A549 (cell line): ENCODE measurements at regions not wholly inside any gene's neighbourhood (a gene's known extent, or its start where the extent isn't known, plus 50 kb on each side); places are given as distances from the start of the nearest gene placed in this dataset.

Experiments
- ATAC-seq, 2 experiments: fragments of 200-7000 bp in 1 of 2; fragments of >200 bp in 1 of 2; cut with Nextera tagmentation in 1 of 2; cut with Tn5 transposase in 1 of 2; 3 replicates each; pipeline versions ENCODE4 v1.8.0 to v1.9.1; 2018 to 2020; ENCODE audit warnings: mild to moderate bottlenecking in 1 of 2, moderate library complexity in 1 of 2
- CTCF ChIA-PET: fragments of 300-600 bp; sonication (Branson Sonifier 250); formaldehyde crosslinking; extraction: SDS; loops from one replicate; lab custom pipeline; 2021; ENCODE audit warnings: antibody characterized with exemption, inconsistent platforms; lab: Yijun Ruan, JAX
- POLR2A ChIA-PET: fragments of 350-600 bp; formaldehyde crosslinking; extraction: SDS; loops from one replicate; lab custom pipeline; 2021; ENCODE audit warnings: antibody characterized with exemption, inconsistent platforms; lab: Yijun Ruan, JAX
- DNase-seq, 2 experiments: peaks; one replicate each; pipeline versions ENCODE4 v3.0.0 to v3.0.0-alpha.2; 2011 to 2016; ENCODE audit warnings: low read depth in 1 of 2, low spot score in 1 of 2
- FAIRE-seq: peaks from 2 replicates; lab custom pipeline; 2011; peaks lifted over from hg19 to GRCh38; lab: Jason Lieb, UNC
- H3K27ac ChIP-seq, 2 experiments: fragments of >200 bp; sonication (Bioruptor Twin); formaldehyde crosslinking; 3 replicates each; pipeline ENCODE4 v1.5.1; 2016 to 2017
- H3K4me1 ChIP-seq: fragments of >200 bp; sonication (Bioruptor Twin); formaldehyde crosslinking; 3 replicates; pipeline ENCODE4 v1.6.1; 2016
- H3K4me2 ChIP-seq: fragments of >200 bp; sonication (Bioruptor Twin); formaldehyde crosslinking; 3 replicates; pipeline ENCODE4 v1.6.1; 2016
- H3K4me3 ChIP-seq: fragments of >200 bp; sonication (Bioruptor Twin); formaldehyde crosslinking; 3 replicates; pipeline ENCODE4 v1.5.1; 2016
- H3K9me3 ChIP-seq: fragments of >200 bp; sonication (Bioruptor Twin); formaldehyde crosslinking; 3 replicates; pipeline ENCODE4 v1.6.1; 2016
- CBX2 ChIP-seq: fragments of 200-600 bp; sonication (generic); IDR thresholded peaks from 2 replicates; pipeline ENCODE4 v1.6.1; 2016; ENCODE audit warnings: low read depth, mild to moderate bottlenecking, borderline replicate concordance
- CEBPB ChIP-seq, 2 experiments: fragments of >200 bp in 1 of 2; sonication (Bioruptor Twin) in 1 of 2; formaldehyde crosslinking in 1 of 2; IDR thresholded peaks; 2 replicates each; pipeline ENCODE4 v1.6.1; 2012 to 2016
- EP300 ChIP-seq, 2 experiments: fragments of >200 bp; sonication (Bioruptor Twin); formaldehyde crosslinking; IDR thresholded peaks; 2 replicates in 1 of 2; 3 replicates in 1 of 2; pipeline ENCODE4 v1.6.1; 2016 to 2017
- ESRRA ChIP-seq: fragments of 150-350 bp; IDR thresholded peaks from 2 replicates; pipeline ENCODE4 v1.6.1; 2014; ENCODE audit warnings: mild to moderate bottlenecking, low read length, borderline replicate concordance
- FOSB ChIP-seq: fragments of 250-450 bp; sonication (Bioruptor Pico); IDR thresholded peaks from 2 replicates; pipeline ENCODE4 v1.5.0; 2020; ENCODE audit warnings: mild to moderate bottlenecking, moderate library complexity
- FOSL2 ChIP-seq, 2 experiments: fragments of 450-650 bp in 1 of 2; fragments of >200 bp in 1 of 2; sonication (Bioruptor Twin) in 1 of 2; formaldehyde crosslinking; IDR thresholded peaks; 2 replicates each; pipeline versions ENCODE4 v1.5.0 to v1.6.1; 2016 to 2020; ENCODE audit warnings: mild to moderate bottlenecking in 1 of 2, moderate library complexity in 1 of 2
- HEYL ChIP-seq: fragments of 250-450 bp; sonication (Bioruptor Pico); IDR thresholded peaks from 2 replicates; pipeline ENCODE4 v1.8.0; 2021; ENCODE audit warnings: mild to moderate bottlenecking, moderate library complexity
- HOXA7 ChIP-seq: fragments of 250-450 bp; sonication (Bioruptor Pico); IDR thresholded peaks from 2 replicates; pipeline ENCODE4 v1.5.0; 2020; ENCODE audit warnings: mild to moderate bottlenecking, moderate library complexity
- JUNB ChIP-seq: fragments of >200 bp; sonication (Bioruptor Twin); formaldehyde crosslinking; IDR thresholded peaks from 2 replicates; pipeline ENCODE4 v1.6.1; 2016
- KDM1A ChIP-seq: fragments of 200-600 bp; sonication (generic); IDR thresholded peaks from 2 replicates; pipeline ENCODE4 v1.6.1; 2016; ENCODE audit warnings: low read depth, mild to moderate bottlenecking
- KDM5A ChIP-seq: fragments of 200-600 bp; sonication (generic); IDR thresholded peaks from 2 replicates; pipeline ENCODE4 v1.6.1; 2016; ENCODE audit warnings: antibody characterized with exemption, mild to moderate bottlenecking
- POLR2AphosphoS2 ChIP-seq: conservative IDR thresholded peaks from 2 replicates; pipeline ENCODE4 v1.6.1; 2012; ENCODE audit warnings: low read length, improper control_type of control experiment, inconsistent platforms
- SREBF2 ChIP-seq: fragments of 450-650 bp; IDR thresholded peaks from 2 replicates; pipeline ENCODE4 v1.6.1; 2014; ENCODE audit warnings: mild to moderate bottlenecking, moderate library complexity
- ZFP36 ChIP-seq: fragments of 450-650 bp; IDR thresholded peaks from 2 replicates; pipeline ENCODE4 v1.6.1; 2014; ENCODE audit warnings: borderline replicate concordance; ENCODE audit not compliant: partially characterized antibody
- WGBS: methylation state at CpG from one replicate; pipeline ENCODE4 v1.1.6; 2017; ENCODE audit errors: missing lambda C conversion rate; 5-methylcytosine and 5-hydroxymethylcytosine counted together
- TF ChIP-seq, protein P1 (sequence below): fragments of >200 bp; sonication (Bioruptor Twin); formaldehyde crosslinking; IDR thresholded peaks from 2 replicates; pipeline ENCODE4 v1.6.1; 2016
- TF ChIP-seq, protein P2 (sequence below): fragments of 450-650 bp; IDR thresholded peaks from 2 replicates; pipeline ENCODE4 v1.6.1; 2014; ENCODE audit warnings: antibody characterized with exemption
- TF ChIP-seq, protein P3 (sequence below): IDR thresholded peaks from 2 replicates; pipeline ENCODE4 v1.6.1; 2012
- TF ChIP-seq, protein P4 (sequence below): fragments of 200-600 bp; sonication (generic); IDR thresholded peaks from 2 replicates; pipeline ENCODE4 v1.6.1; 2016; ENCODE audit warnings: antibody characterized with exemption, mild to moderate bottlenecking, moderate library complexity
- TF ChIP-seq, protein P5 (sequence below): fragments of >200 bp; sonication (Bioruptor Twin); formaldehyde crosslinking; IDR thresholded peaks from 3 replicates; pipeline ENCODE4 v1.6.1; 2016
- TF ChIP-seq, protein P6 (sequence below): fragments of 250-450 bp; sonication (Bioruptor Pico); IDR thresholded peaks from 2 replicates; pipeline ENCODE4 v1.5.0; 2021; ENCODE audit warnings: mild to moderate bottlenecking, moderate library complexity, borderline replicate concordance

DNA sequence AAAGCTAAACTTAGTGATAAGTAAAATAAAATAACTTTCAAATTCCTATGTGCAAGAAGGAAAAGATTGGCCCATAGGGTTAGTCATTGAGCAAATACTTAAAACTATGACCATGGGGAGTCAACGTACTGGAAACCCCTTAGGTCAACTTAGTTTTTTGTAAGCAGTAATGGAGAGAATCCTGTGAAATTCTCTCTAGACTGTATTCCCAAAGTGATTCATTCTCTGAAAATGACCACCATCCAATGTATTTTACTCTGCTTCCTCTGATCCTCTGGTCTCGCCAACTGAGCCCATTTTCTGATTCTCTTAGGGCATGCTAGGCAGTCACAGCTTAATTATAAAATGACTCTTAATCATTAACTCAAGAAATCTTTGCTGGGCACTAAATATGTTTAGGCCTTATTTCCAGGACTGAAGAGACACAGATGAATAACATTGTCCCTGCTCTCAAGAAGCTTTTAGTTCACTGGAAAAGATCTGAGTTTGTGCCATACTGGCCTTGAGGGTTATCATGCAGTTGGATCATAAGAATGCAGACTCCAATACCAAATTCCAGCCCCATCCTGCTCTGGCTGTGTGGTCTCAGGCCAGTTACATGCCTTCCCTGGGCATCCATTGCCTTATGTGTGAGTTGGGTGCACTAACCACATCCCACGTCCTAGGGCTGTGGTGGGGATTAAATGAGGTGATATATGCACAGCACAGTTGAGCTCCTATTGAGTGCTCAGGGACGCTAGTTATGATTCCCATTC is 732.4 kb downstream of the AACS start:
- no peak overlapping the region for H3K4me3 ChIP-seq
- H3K4me1 ChIP-seq = no peaks in the 10 kb centered on the region
- ChIA-PET CTCF (no interaction called here), POLR2A (no interaction called here)
- no peaks in the 10 kb centered on the region for H3K9me3 ChIP-seq
- TF ChIP-seq HEYL (CRISPR knock-in tag) (no peak), FOSL2 (IDR thresholded peaks at IDR 0.05) (no peak), FOSL2 (CRISPR knock-in tag; IDR thresholded peaks at IDR 0.05) (0 out of 2 replicates have a peak, but pooled peaks have one; percentile 11), JUNB (no peak), FOSB (no peak), KDM5A (no peak)
- TF ChIP-seq, protein P1, sequence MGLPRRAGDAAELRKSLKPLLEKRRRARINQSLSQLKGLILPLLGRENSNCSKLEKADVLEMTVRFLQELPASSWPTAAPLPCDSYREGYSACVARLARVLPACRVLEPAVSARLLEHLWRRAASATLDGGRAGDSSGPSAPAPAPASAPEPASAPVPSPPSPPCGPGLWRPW = no peak
- TF ChIP-seq, protein P2, sequence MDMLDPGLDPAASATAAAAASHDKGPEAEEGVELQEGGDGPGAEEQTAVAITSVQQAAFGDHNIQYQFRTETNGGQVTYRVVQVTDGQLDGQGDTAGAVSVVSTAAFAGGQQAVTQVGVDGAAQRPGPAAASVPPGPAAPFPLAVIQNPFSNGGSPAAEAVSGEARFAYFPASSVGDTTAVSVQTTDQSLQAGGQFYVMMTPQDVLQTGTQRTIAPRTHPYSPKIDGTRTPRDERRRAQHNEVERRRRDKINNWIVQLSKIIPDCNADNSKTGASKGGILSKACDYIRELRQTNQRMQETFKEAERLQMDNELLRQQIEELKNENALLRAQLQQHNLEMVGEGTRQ = no peak
- H3K27ac ChIP-seq = peak overlapping the region in 1 of 2 experiments; percentile 21; a peak in 2 of 6 replicates
- ATAC-seq (no peak), DNase-seq (peak in 1 of 2 experiments; percentile 9), FAIRE-seq (no peak)
- 6% methylated on average over 4 of the region's 4 CpGs for WGBS
- H3K4me2 ChIP-seq = no peak overlapping the region

DNA sequence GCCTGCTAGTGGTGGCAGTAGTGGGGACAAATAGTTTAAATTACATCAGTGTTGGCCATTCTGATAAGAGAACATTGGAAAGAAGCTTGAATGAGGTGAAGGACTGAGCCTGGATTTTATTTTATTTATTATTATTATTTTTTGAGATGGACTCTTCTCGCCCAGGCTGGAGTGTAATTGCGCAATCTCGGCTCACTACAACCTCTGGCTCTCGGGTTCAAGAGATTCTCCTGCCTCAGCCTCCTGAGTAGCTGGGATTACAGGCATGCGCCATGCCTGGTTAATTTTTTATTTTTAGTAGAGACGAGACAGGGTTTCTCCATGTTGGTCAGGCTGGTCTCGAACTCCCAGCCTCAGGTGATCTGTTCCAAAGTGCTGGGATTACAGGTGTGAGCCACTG is 739.4 kb downstream of the AACS start:
- ChIA-PET POLR2A (no interaction called here), CTCF (interaction anchor here (0.7 kb wide), 2 partner anchors 9 to 306 kb away, joined by 3 read pairs; no protein-coding TSS in a partner anchor)
- no peak overlapping the region for H3K27ac ChIP-seq
- no peaks in the 10 kb centered on the region for H3K4me1 ChIP-seq
- no peak for DNase-seq
- no peak overlapping the region for H3K4me2 ChIP-seq
- peaks cover 2% of the 10 kb centered on the region; the same call in 2 of the 3 replicates for H3K9me3 ChIP-seq
- ATAC-seq = no peak
- no peak for TF ChIP-seq KDM5A
- TF ChIP-seq CEBPB (IDR thresholded peaks at IDR 0.05) = peak in 1 of 2 experiments; percentile 37; a peak in 1 of 4 replicates
- FAIRE-seq = no peak
- WGBS = 16% methylated on average over 7 of the region's 7 CpGs
- H3K4me3 ChIP-seq = no peak overlapping the region

DNA sequence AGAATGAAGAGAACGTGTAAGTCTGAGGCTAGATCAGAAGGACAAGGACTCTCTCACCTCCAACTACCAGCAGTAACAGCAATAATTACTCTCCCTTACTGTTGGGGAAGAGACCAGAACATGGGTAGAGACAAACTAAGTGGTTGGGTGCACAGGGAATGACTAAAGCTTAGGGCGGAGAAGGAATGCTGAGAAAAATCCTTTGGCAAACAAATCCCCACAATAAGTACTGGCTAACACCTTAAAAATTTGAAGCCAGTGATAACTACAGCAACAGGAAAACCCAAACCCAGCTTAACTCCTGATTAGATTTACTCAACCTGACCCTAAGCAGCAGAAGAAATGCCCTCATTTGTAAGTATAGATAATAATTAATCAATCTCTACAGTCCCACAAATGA is 759.0 kb downstream of the AACS start:
- Histone ChIP-seq H3K4me1 (no peaks in the 10 kb centered on the region), H3K27ac (no peak overlapping the region), H3K9me3 (no peaks in the 10 kb centered on the region), H3K4me2 (no peak overlapping the region), H3K4me3 (no peak overlapping the region)
- no peak for ATAC-seq
- FAIRE-seq = no peak
- no peak for DNase-seq
- 8% methylated on average over 2 of the region's 2 CpGs for WGBS
- TF ChIP-seq KDM1A = no peak
- TF ChIP-seq EP300 (IDR thresholded peaks at IDR 0.05) = no peak
- no peak for TF ChIP-seq POLR2AphosphoS2
- no peak for TF ChIP-seq ESRRA
- no peak for TF ChIP-seq SREBF2
- no peak for TF ChIP-seq ZFP36
- TF ChIP-seq, protein P3, sequence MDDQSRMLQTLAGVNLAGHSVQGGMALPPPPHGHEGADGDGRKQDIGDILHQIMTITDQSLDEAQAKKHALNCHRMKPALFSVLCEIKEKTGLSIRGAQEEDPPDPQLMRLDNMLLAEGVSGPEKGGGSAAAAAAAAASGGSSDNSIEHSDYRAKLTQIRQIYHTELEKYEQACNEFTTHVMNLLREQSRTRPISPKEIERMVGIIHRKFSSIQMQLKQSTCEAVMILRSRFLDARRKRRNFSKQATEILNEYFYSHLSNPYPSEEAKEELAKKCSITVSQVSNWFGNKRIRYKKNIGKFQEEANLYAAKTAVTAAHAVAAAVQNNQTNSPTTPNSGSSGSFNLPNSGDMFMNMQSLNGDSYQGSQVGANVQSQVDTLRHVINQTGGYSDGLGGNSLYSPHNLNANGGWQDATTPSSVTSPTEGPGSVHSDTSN = no peak
- TF ChIP-seq, protein P4, sequence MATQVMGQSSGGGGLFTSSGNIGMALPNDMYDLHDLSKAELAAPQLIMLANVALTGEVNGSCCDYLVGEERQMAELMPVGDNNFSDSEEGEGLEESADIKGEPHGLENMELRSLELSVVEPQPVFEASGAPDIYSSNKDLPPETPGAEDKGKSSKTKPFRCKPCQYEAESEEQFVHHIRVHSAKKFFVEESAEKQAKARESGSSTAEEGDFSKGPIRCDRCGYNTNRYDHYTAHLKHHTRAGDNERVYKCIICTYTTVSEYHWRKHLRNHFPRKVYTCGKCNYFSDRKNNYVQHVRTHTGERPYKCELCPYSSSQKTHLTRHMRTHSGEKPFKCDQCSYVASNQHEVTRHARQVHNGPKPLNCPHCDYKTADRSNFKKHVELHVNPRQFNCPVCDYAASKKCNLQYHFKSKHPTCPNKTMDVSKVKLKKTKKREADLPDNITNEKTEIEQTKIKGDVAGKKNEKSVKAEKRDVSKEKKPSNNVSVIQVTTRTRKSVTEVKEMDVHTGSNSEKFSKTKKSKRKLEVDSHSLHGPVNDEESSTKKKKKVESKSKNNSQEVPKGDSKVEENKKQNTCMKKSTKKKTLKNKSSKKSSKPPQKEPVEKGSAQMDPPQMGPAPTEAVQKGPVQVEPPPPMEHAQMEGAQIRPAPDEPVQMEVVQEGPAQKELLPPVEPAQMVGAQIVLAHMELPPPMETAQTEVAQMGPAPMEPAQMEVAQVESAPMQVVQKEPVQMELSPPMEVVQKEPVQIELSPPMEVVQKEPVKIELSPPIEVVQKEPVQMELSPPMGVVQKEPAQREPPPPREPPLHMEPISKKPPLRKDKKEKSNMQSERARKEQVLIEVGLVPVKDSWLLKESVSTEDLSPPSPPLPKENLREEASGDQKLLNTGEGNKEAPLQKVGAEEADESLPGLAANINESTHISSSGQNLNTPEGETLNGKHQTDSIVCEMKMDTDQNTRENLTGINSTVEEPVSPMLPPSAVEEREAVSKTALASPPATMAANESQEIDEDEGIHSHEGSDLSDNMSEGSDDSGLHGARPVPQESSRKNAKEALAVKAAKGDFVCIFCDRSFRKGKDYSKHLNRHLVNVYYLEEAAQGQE = no peak
- TF ChIP-seq, protein P5, sequence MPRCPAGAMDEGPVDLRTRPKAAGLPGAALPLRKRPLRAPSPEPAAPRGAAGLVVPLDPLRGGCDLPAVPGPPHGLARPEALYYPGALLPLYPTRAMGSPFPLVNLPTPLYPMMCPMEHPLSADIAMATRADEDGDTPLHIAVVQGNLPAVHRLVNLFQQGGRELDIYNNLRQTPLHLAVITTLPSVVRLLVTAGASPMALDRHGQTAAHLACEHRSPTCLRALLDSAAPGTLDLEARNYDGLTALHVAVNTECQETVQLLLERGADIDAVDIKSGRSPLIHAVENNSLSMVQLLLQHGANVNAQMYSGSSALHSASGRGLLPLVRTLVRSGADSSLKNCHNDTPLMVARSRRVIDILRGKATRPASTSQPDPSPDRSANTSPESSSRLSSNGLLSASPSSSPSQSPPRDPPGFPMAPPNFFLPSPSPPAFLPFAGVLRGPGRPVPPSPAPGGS = no peak
- no peak for TF ChIP-seq HOXA7 (CRISPR knock-in tag)
- TF ChIP-seq CBX2 = no peak
- TF ChIP-seq, protein P6, sequence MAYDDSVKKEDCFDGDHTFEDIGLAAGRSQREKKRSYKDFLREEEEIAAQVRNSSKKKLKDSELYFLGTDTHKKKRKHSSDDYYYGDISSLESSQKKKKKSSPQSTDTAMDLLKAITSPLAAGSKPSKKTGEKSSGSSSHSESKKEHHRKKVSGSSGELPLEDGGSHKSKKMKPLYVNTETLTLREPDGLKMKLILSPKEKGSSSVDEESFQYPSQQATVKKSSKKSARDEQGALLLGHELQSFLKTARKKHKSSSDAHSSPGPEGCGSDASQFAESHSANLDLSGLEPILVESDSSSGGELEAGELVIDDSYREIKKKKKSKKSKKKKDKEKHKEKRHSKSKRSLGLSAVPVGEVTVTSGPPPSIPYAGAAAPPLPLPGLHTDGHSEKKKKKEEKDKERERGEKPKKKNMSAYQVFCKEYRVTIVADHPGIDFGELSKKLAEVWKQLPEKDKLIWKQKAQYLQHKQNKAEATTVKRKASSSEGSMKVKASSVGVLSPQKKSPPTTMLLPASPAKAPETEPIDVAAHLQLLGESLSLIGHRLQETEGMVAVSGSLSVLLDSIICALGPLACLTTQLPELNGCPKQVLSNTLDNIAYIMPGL (CRISPR knock-in tag) = no peak
- ChIA-PET POLR2A (no interaction called here), CTCF (no interaction called here)
